ENCODE measurements at regions not wholly inside any gene's neighbourhood (a gene's known extent, or its start where the extent isn't known, plus 50 kb on each side); places are given as distances from the start of the nearest gene placed in this dataset.
A peak's percentile ranks its signal among the peaks of the same experiment; 100 is the strongest.
"Not testable (repeated sequence)": the region's sequence is repeated elsewhere in the genome, so short reads cannot be mapped to it uniquely, and the experiment has no call there.

DNA sequence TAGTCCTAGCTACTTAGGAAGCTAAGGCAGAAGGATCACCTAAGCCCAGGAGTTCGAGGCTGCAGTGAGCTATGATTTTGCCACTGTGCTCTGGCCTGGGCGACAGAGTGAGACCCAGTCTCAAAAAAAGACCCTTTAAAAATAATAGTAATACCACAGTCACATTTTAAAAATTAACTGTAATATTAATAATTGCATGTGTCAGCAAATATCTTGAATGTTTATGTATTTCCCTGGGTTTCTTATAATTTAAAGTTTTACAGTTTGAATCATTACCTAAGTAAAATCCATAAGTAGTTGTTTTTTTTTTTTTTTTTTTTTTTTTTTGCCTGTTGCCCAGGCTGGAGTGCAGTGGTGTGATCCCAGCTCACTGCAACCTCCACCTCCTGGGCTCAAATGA, 69.2 kb downstream of the LYZL2 start:
- DNase-seq, result no peak

DNA sequence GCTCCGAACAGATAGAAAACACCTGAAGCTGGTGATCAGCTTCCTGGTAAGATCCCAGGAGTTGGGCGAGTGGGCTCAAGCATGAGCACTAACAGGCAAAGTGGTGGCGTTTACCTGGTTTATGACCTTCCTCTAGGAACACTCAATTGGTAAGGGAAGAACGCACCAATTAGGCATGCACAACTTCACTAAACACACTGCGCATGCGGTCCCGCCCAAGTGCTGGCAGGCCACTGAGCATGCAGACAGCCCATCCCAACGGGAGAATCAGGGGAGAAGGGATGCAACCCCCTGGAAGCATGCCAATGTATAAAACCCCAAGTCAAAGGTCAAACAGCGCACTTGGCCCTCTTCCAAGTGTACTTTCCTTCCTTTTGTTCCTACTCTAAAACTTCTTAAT, 70.4 kb downstream of the LYZL2 start:
- DNase-seq, result no peak

GRCh38 chr10:30558411-30558810, 71.1 kb downstream of the LYZL2 start:
- no peak for DNase-seq

- DNase-seq, result no peak
Measured at GRCh38 chr10:30557884-30558283, 71.7 kb downstream of the LYZL2 start.

- DNase-seq, result no peak
Measured at GRCh38 chr10:30556189-30556588, 73.4 kb downstream of the LYZL2 start.

DNA sequence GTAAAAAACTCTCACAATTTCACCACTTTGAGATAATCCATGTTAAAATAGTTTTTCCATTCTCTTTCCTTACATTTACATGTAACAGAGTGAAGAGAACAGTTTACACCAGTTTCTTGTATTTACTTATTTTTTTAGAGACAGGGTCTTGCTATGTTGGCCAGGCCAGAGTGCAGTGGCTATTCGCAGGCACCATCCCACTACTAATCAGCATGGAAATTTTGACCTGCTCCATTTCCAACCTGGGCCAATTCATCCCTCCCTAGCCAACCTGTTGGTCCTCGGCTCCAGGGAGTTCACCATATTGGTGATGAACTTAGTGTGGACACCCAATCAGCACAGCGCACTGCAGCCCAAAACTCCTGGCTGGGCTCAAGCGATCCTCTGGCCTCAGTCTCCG, 74.1 kb downstream of the LYZL2 start:
- DNase-seq, result no peak

- DNase-seq, result no peak
Measured at GRCh38 chr10:30554440-30554825, 75.1 kb downstream of the LYZL2 start.

GRCh38 chr10:30553626-30554439, 75.7 kb downstream of the LYZL2 start:
- DNase-seq, result no peak

GRCh38 chr10:30553018-30553625, 76.4 kb downstream of the LYZL2 start:
- DNase-seq, result no peak

GRCh38 chr10:30550967-30551815, 78.4 kb downstream of the LYZL2 start:
- DNase-seq, result no peak

GRCh38 chr10:30549134-30549687, 80.3 kb downstream of the LYZL2 start:
- not testable (repeated sequence) for DNase-seq

DNA sequence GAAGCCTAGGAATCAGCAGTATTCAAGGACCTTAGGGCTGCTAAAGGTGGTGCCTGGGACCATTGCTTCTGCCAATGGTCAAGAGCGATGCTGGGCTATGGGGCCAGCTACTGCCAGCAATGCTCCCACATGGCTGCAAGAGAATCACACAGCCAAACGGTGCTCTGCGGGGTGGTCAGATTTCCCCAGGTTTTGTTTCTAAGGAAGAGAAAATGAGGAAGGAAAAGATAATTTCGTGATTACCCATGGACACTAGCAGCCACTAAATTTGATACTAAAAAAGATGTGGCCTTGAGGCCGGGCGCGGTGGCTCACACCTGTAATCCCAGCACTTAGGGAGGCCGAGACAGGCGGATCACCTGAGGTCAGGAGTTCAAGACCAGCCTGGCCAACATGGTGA, 83.0 kb downstream of the LYZL2 start:
- DNase-seq, result no peak

GRCh38 chr10:30542895-30543288, 86.7 kb downstream of the LYZL2 start:
- no peak for DNase-seq

DNA sequence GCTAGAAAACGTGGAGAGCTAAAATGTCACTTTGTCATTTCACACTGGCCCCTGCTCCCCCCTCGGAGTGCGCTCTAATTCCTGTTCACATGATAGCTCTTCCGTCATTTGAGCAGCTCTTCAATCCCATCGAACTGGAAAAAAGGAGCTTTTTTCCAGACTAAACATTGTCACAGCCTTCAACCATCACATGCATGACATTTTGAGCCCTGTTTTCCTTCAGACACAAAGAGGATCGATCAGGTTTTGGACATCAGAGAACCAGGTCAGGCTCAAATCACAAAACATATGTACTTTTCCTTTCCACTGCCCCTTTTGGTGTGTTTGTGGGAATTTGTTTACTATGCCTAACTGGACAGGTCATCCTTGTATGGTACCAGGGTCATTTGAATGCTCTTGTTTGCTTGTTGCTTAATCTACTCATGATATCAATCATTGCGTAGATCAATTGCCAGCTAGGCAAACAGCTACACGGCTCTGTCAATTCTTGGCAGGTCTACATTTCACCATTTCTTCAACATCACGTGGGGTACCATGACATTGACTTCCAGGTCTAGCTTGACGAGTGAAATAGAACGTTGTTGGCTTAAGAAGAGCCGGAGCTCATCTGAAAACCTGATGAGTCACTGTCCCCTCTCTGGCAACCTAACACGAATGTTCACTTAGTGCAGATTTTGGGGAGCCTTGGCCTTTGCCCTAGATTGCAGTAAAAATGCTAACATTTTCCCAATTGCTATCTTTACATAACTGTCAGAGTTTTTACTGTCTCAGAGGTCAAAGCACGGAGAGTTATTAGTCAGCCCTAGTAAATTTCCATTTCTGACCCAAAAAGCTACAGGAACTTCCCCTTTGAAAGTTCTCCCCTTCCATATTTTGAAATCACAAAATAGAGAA, 87.3 kb downstream of the LYZL2 start:
- no peak for DNase-seq

DNA sequence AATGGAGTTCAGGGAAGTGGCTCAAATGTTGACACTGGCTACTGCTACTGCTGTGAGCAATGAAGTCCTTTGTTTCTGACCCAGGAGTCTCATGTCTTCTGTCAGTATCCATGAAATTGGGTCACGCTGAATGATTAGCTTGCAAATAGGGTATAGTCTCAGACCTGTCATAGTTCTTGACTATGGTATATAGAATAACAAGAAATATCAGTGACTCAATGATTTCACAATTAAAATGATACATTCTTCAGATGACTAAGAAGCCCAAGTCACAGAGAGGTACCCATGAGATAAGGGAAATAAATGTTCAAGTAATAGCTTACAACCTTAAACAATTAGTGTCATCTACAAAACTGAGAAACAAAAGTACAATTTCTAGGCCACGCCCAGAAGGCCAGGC, 89.3 kb downstream of the LYZL2 start:
- DNase-seq, result no peak

GRCh38 chr10:30538086-30538485, 91.5 kb downstream of the LYZL2 start:
- no peak for DNase-seq

GRCh38 chr10:30537586-30537985, 92.0 kb downstream of the LYZL2 start:
- DNase-seq, result no peak

GRCh38 chr10:30537158-30537557, 92.4 kb downstream of the LYZL2 start:
- DNase-seq, result not testable (repeated sequence)

DNA sequence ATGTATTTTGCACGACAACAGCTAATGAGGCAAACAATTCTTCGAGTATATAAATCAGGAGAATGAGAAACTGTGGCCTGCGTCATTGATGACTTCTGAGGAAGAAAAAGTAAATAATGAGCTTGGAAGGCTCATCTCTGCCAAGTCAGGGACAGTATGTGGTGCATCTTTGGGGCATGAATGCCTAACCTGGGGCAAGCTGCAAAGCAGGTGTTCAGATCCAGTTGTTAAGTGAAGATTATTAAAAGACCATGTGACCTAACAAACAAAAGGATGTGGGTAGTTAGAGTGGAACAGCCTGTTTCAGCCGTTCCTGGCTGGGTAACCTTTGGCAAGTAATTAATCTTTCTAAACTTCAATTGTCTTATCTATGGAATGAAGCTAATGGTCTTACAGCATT, 93.0 kb downstream of the LYZL2 start:
- no peak for DNase-seq

GRCh38 chr10:30535677-30536076, 93.9 kb downstream of the LYZL2 start:
- no peak for DNase-seq

DNA sequence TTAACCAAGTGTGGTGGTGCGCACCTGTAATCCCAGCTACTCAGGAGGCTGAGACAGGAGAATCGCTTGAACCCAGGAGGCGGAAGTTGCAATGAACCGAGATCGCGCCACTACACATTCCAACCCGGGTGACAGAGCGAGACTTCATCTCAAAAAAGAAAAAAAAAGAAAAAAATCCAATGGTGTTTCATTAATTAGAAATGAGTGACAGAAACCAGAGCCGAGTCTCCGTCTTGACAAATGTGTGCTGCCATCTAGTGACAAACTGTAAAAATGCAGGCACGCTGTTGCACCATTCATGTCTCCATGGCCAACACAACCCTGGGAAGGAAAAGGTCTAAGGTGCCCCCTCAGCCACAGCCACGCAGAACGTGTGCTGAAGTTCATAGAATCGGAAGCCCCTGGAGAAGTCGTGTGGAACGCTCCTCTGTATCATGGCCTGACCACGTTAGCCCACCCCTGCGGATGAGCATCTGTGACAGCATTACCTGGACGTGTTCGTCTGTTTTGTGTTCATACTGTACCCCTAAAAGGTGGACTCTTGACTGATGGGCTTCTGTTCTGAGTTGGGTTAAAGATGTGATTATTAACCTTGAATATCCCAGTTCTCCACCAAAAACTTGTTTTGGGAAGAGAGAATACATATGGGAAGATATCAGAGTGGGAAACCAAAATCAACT, 94.9 kb downstream of the LYZL2 start:
- DNase-seq, result peak; percentile 69

Measured in activated naive CD4-positive, alpha-beta T cell treated with anti-CD3 and anti-CD28 coated beads, Interleukin-2, amount 50 U/mL, for 16 hours (primary cell).